SK-N-SH (cell line): ENCODE measurements at regions not wholly inside any gene's neighbourhood (a gene's known extent, or its start where the extent isn't known, plus 50 kb on each side); places are given as distances from the start of the nearest gene placed in this dataset.

Experiments
- CTCF ChIA-PET: fragments of 300-600, 350-600 bp; formaldehyde crosslinking; extraction: SDS; loops from one replicate; lab custom pipeline; 2021; lab: Yijun Ruan, JAX
- POLR2A ChIA-PET: fragments of 350-600 bp; sonication (Branson Sonifier 250); formaldehyde crosslinking; extraction: SDS; loops from one replicate; lab custom pipeline; 2020; ENCODE audit warnings: antibody characterized with exemption, inconsistent platforms; lab: Yijun Ruan, JAX
- DNase-seq: peaks from one replicate; pipeline ENCODE4 v3.0.0; 2012
- H2AFZ ChIP-seq: fragments of 200-600 bp; sonication (generic); 2 replicates; pipeline ENCODE4 v1.8.1; 2016; ENCODE audit warnings: antibody characterized with exemption, mild to moderate bottlenecking, low read depth
- H3F3A ChIP-seq: fragments of 200-600 bp; sonication (generic); replicated peaks from 2 replicates; pipeline ENCODE3; 2016; ENCODE audit warnings: antibody characterized with exemption, mild to moderate bottlenecking; ENCODE audit not compliant: insufficient read depth
- H3K27ac ChIP-seq, 2 experiments: fragments of 200-500 bp in 1 of 2; fragments of 200-600 bp in 1 of 2; sonication (Bioruptor generic) in 1 of 2; sonication (generic), shearing (Covaris generic) in 1 of 2; 2 replicates each; pipeline versions ENCODE4 v1.5.1 to v1.6.1; 2014 to 2016; ENCODE audit warnings: low read depth in 2 of 2, inconsistent platforms in 1 of 2, low read length in 1 of 2, mild to moderate bottlenecking in 1 of 2, mixed read lengths in 1 of 2
- H3K27me3 ChIP-seq: fragments of 200-600 bp; sonication (generic), shearing (Covaris generic); 2 replicates; pipeline ENCODE4 v1.6.1; 2016; ENCODE audit warnings: mixed run types; ENCODE audit not compliant: insufficient read depth
- H3K36me3 ChIP-seq, 2 experiments: fragments of 200-500 bp in 1 of 2; fragments of 200-600 bp in 1 of 2; sonication (Bioruptor generic) in 1 of 2; sonication (generic) in 1 of 2; replicated peaks in 1 of 2; 2 replicates each; pipeline versions ENCODE3 to v1.5.1; 2014 to 2016; ENCODE audit warnings: low read length in 1 of 2, mild to moderate bottlenecking in 1 of 2; ENCODE audit not compliant: insufficient read depth in 2 of 2, control insufficient read depth in 1 of 2
- H3K4me1 ChIP-seq, 2 experiments: fragments of 200-500 bp in 1 of 2; fragments of 200-600 bp in 1 of 2; sonication (Bioruptor generic) in 1 of 2; sonication (generic), shearing (Covaris generic) in 1 of 2; 2 replicates each; pipeline versions ENCODE4 v1.5.1 to v1.6.1; 2014 to 2016; ENCODE audit warnings: low read depth in 1 of 2, low read length in 1 of 2, mixed run types in 1 of 2; ENCODE audit not compliant: insufficient read depth in 2 of 2, control insufficient read depth in 1 of 2
- H3K4me2 ChIP-seq: fragments of 200-600 bp; sonication (generic), shearing (Covaris generic); 2 replicates; pipeline ENCODE4 v1.6.1; 2017; ENCODE audit warnings: mixed run types
- H3K4me3 ChIP-seq, 2 experiments: fragments of 200-500 bp in 1 of 2; fragments of 200-600 bp in 1 of 2; sonication (Bioruptor generic) in 1 of 2; sonication (generic), shearing (Covaris generic) in 1 of 2; 2 replicates each; pipeline versions ENCODE4 v1.5.1 to v1.8.1; 2014 to 2016; ENCODE audit warnings: low read depth in 2 of 2, inconsistent platforms in 1 of 2, low read length in 1 of 2, mild to moderate bottlenecking in 1 of 2, mixed read lengths in 1 of 2, moderate library complexity in 1 of 2
- H3K79me2 ChIP-seq: fragments of 200-600 bp; sonication (generic); 2 replicates; pipeline ENCODE4 v1.8.1; 2017; ENCODE audit warnings: mild to moderate bottlenecking; ENCODE audit not compliant: insufficient read depth
- H3K9ac ChIP-seq: fragments of 200-600 bp; sonication (generic); 2 replicates; pipeline ENCODE4 v1.6.1; 2017; ENCODE audit warnings: mixed run types
- H3K9me2 ChIP-seq: fragments of 200-600 bp; sonication (generic); 2 replicates; pipeline ENCODE4 v1.6.1; 2017; ENCODE audit warnings: mixed run types
- H3K9me3 ChIP-seq: fragments of 200-600 bp; sonication (generic); 2 replicates; pipeline ENCODE4 v1.6.1; 2017; ENCODE audit warnings: mixed run types, mild to moderate bottlenecking, moderate library complexity
- H4K20me1 ChIP-seq: fragments of 200-600 bp; sonication (generic); 2 replicates; pipeline ENCODE4 v1.6.1; 2017; ENCODE audit warnings: mild to moderate bottlenecking, mixed run types; ENCODE audit not compliant: insufficient read depth
- EZH2phosphoT487 ChIP-seq: fragments of 200-600 bp; sonication (generic); IDR thresholded peaks from 2 replicates; pipeline ENCODE4 v1.6.1; 2017; ENCODE audit warnings: low read depth, mixed run types, mild to moderate bottlenecking, antibody characterized with exemption, moderate library complexity, borderline replicate concordance
- FOSL2 ChIP-seq: IDR thresholded peaks from 2 replicates; pipeline ENCODE4 v1.4.0; 2012; ENCODE audit warnings: low read depth, mild to moderate bottlenecking, moderate library complexity, borderline replicate concordance
- GABPA ChIP-seq: IDR thresholded peaks from 2 replicates; pipeline ENCODE4 v1.4.0; 2012; ENCODE audit warnings: low read depth, mild to moderate bottlenecking
- GATA2 ChIP-seq: sonication (generic); formaldehyde crosslinking; IDR thresholded peaks from 2 replicates; pipeline ENCODE4 v1.5.0; 2020; ENCODE audit warnings: mild to moderate bottlenecking, missing genetic modification reagents
- JUND ChIP-seq: IDR thresholded peaks from 2 replicates; pipeline ENCODE4 v1.4.0; 2012
- MXI1 ChIP-seq: IDR thresholded peaks from 2 replicates; pipeline ENCODE4 v1.6.1; 2012; ENCODE audit warnings: mild to moderate bottlenecking, low read depth, low read length, improper control_type of control experiment
- REST ChIP-seq: IDR thresholded peaks from 2 replicates; pipeline ENCODE4 v1.6.1; 2012; ENCODE audit warnings: mild to moderate bottlenecking, low read depth, low read length, moderate library complexity
- RXRA ChIP-seq: IDR thresholded peaks from 2 replicates; pipeline ENCODE4 v1.4.0; 2012; ENCODE audit warnings: low read depth, mild to moderate bottlenecking, borderline replicate concordance
- SMC3 ChIP-seq: IDR thresholded peaks from 2 replicates; pipeline ENCODE4 v1.6.1; 2012; ENCODE audit warnings: low read depth, low read length, improper control_type of control experiment
- TEAD4 ChIP-seq: IDR thresholded peaks from 2 replicates; pipeline ENCODE4 v1.4.0; 2012; ENCODE audit warnings: mild to moderate bottlenecking, borderline replicate concordance; ENCODE audit not compliant: insufficient read depth
- USF1 ChIP-seq: IDR thresholded peaks from 2 replicates; pipeline ENCODE4 v1.4.0; 2012; ENCODE audit warnings: low read depth, borderline replicate concordance
- WGBS: methylation state at CpG from one replicate; pipeline ENCODE4 v1.1.6; 2017; ENCODE audit warnings: low lambda C conversion rate; 5-methylcytosine and 5-hydroxymethylcytosine counted together
- TF ChIP-seq, protein P1 (sequence below): IDR thresholded peaks from 2 replicates; pipeline ENCODE4 v1.4.0; 2012; ENCODE audit warnings: low read depth

- Histone ChIP-seq H3K4me1 (no peaks in the 10 kb centered on the region), H3K9ac (no peak overlapping the region), H2AFZ (no peak overlapping the region), H3K4me3 (no peak overlapping the region), H4K20me1 (no peaks in the 10 kb centered on the region), H3K27me3 (no peaks in the 10 kb centered on the region), H3K9me2 (no peaks in the 10 kb centered on the region), H3K27ac (no peak overlapping the region), H3K79me2 (no peaks in the 10 kb centered on the region), H3K4me2 (no peak overlapping the region), H3K9me3 (no peaks in the 10 kb centered on the region), H3K36me3 (no peaks in the 10 kb centered on the region), H3F3A (no peaks in the 10 kb centered on the region)
- TF ChIP-seq SMC3 (no peak), FOSL2 (no peak), JUND (no peak), USF1 (no peak), GABPA (no peak), TEAD4 (no peak), MXI1 (no peak)
- TF ChIP-seq, protein P1, sequence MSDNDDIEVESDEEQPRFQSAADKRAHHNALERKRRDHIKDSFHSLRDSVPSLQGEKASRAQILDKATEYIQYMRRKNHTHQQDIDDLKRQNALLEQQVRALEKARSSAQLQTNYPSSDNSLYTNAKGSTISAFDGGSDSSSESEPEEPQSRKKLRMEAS: no peak
- 0% methylated on average over 1 of the region's 1 CpG for WGBS
- CTCF ChIA-PET: interaction anchor here (0.9 kb wide), 1 partner anchor 20 kb away, joined by 3 read pairs; no protein-coding TSS in a partner anchor
- POLR2A ChIA-PET: no interaction called here
- no peak for DNase-seq
Measured at GRCh38 chr19:27986299-27986698, 1226.7 kb downstream of the UQCRFS1 start.

DNA sequence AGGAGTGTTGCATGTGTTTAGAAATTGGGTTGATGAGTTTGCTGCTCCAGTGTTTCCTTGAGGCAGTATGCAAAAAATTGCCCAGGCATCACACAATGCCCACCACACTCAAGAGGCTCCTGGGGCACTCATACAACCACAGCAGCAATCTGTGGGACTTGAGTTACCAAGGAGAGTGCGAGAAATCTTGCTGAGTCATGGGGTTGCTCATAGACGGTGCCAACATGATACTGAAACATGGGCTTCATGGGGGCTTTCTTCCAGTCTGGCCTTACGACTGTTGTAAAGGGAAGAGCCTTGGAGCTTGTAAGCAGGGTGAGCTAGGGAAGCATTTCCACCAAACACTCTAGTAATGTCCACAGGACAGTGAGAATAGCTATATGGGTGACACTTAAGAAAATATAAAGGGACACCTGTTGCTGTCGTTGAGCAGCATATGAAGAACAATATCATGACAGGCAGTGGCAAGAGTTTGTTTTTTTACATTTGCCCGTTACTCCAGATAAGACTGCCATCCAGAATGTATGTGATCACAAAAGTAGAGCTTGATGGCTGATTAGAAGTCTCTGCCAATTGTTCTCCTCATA lies 1237.4 kb downstream of the UQCRFS1 start:
- Histone ChIP-seq H3K9me3 (no peaks in the 10 kb centered on the region), H3K9ac (no peak overlapping the region), H4K20me1 (no peaks in the 10 kb centered on the region), H3K4me3 (no peak overlapping the region), H3F3A (peaks cover 5% of the 10 kb centered on the region), H3K79me2 (no peaks in the 10 kb centered on the region), H3K27me3 (no peaks in the 10 kb centered on the region; the same call in 1 of the 2 replicates), H3K9me2 (no peaks in the 10 kb centered on the region), H2AFZ (no peak overlapping the region), H3K4me1 (no peaks in the 10 kb centered on the region), H3K27ac (no peak overlapping the region), H3K36me3 (no peaks in the 10 kb centered on the region), H3K4me2 (no peak overlapping the region)
- ChIA-PET CTCF (interaction anchor here (1.4 kb wide), 1 partner anchor 9 kb away, joined by 6 read pairs; no protein-coding TSS in a partner anchor), POLR2A (no interaction called here)
- TF ChIP-seq FOSL2: no peak
- TF ChIP-seq MXI1: no peak
- TF ChIP-seq GATA2 (CRISPR knock-in tag): no peak
- TF ChIP-seq JUND: no peak
- TF ChIP-seq, protein P1: no peak
- no peak for TF ChIP-seq RXRA
- TF ChIP-seq REST: no peak
- TF ChIP-seq EZH2phosphoT487: no peak
- 2% methylated on average over 5 of the region's 5 CpGs for WGBS
- DNase-seq: no peak
